Adrenal gland (tissue), 9 donors: ENCODE measurements at regions not wholly inside any gene's neighbourhood (a gene's known extent, or its start where the extent isn't known, plus 50 kb on each side); places are given as distances from the start of the nearest gene placed in this dataset.

ENCODE experiments used
- DNase-seq, 7 donors: peaks; one replicate each; pipeline ENCODE4 v3.0.0-alpha.2; 2019 to 2020
- H3K27ac ChIP-seq, 5 donors: fragments of 200-600 bp; sonication (generic) in 4 of 5; 1 replicate in 3 of 5; 2 replicates in 2 of 5; pipeline versions ENCODE4 v1.5.1 to v1.8.0; 2016 to 2020; ENCODE audit warnings: mild to moderate bottlenecking in 1 of 5
- H3K27me3 ChIP-seq: fragments of 200-600 bp; 2 replicates; pipeline ENCODE4 v1.8.0; 2021
- H3K36me3 ChIP-seq, 2 donors: fragments of 200-600 bp; replicated peaks in 1 of 2; 1 replicate in 1 of 2; 2 replicates in 1 of 2; pipeline versions ENCODE4 v1.5.1 to v1.8.0; 2018 to 2022
- H3K4me1 ChIP-seq, 2 donors: fragments of 200-600 bp; replicated peaks in 1 of 2; 1 replicate in 1 of 2; 2 replicates in 1 of 2; pipeline versions ENCODE4 v1.5.1 to v1.8.0; 2018 to 2021
- H3K4me3 ChIP-seq, 4 donors: fragments of 200-600 bp; sonication (generic) in 3 of 4; one replicate each; pipeline ENCODE4 v1.5.1; 2016 to 2018
- H3K9me3 ChIP-seq, 3 donors: fragments of 200-600 bp; sonication (generic) in 1 of 3; replicated peaks in 1 of 3; 1 replicate in 2 of 3; 2 replicates in 1 of 3; pipeline versions ENCODE4 v1.5.1 to v1.8.0; 2016 to 2021
- POLR2A ChIP-seq, 2 donors: fragments of 450-650 bp; IDR thresholded peaks; one replicate each; pipeline ENCODE4 v1.6.1; 2017; ENCODE audit warnings: antibody characterized with exemption in 2 of 2, mild to moderate bottlenecking in 2 of 2, moderate library complexity in 1 of 2
- WGBS, 4 donors: extraction: QIAGEN DNeasy Blood & Tissue Kit in 2 of 4; methylation state at CpG; one replicate each; pipeline versions ENCODE4 v1.1.5 to v1.1.7; 2013 to 2017; 5-methylcytosine and 5-hydroxymethylcytosine counted together
- intact Hi-C, 2 donors: fragments of 100-400 bp; cut with DNase I; formaldehyde crosslinking; loops; one replicate each; pipeline versions ENCODE4 v1.14.1 to v1.15.0; 2022 to 2023
- TF ChIP-seq, protein P1 (sequence below), 6 experiments: fragments of 450-650 bp in 4 of 6; fragments of 200-600 bp in 2 of 6; sonication (generic) in 1 of 6; IDR thresholded peaks; 1 replicate in 5 of 6; 2 replicates in 1 of 6; pipeline versions ENCODE4 v1.5.1 to v1.8.0; 2016 to 2021; ENCODE audit warnings: antibody characterized with exemption in 6 of 6, mild to moderate bottlenecking in 2 of 6, moderate library complexity in 1 of 6
- donor health status: healthy with polysubstance abuse.
- donor health status: Bipolar disorder and iron deficiency.
- donor health status: DM: yes; HTN: yes; CAD: no.
- donor health status: DM: no; HTN: no; CAD: no.
- donor health status: DM: no; HTN: no; CAD: no.

DNA sequence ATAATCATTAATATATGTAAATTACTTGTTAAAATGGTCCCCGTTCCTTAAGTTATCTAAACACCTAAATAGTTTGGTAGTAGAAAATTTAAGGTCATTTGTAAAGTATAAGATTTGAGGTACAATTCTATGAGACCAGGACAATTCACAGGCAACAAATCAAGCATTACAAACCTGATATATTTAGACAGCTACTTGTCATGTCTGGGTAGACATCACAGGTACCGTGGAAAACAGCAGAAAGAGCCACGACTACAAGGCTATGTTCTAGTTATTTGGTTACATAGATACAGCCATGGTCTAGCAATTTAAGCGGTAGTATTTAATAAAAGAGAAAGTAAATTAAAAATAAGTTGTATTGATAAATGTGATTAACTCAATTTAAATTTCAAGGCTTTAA lies 393.1 kb upstream of the ID4 start:
- intact Hi-C loops, result no loop called here
- Histone ChIP-seq H3K9me3 (no peaks in the 10 kb centered on the region), H3K4me3 (no peak overlapping the region), H3K27me3 (no peaks in the 10 kb centered on the region), H3K4me1 (no peaks in the 10 kb centered on the region), H3K36me3 (no peaks in the 10 kb centered on the region), H3K27ac (no peak overlapping the region)
- 54 to 64% (median 60%) methylated on average over 4 of the region's 4 CpGs for WGBS, 4 donors
- no peak for TF ChIP-seq POLR2A (IDR thresholded peaks at IDR 0.05)
- TF ChIP-seq, protein P1, sequence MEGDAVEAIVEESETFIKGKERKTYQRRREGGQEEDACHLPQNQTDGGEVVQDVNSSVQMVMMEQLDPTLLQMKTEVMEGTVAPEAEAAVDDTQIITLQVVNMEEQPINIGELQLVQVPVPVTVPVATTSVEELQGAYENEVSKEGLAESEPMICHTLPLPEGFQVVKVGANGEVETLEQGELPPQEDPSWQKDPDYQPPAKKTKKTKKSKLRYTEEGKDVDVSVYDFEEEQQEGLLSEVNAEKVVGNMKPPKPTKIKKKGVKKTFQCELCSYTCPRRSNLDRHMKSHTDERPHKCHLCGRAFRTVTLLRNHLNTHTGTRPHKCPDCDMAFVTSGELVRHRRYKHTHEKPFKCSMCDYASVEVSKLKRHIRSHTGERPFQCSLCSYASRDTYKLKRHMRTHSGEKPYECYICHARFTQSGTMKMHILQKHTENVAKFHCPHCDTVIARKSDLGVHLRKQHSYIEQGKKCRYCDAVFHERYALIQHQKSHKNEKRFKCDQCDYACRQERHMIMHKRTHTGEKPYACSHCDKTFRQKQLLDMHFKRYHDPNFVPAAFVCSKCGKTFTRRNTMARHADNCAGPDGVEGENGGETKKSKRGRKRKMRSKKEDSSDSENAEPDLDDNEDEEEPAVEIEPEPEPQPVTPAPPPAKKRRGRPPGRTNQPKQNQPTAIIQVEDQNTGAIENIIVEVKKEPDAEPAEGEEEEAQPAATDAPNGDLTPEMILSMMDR (IDR thresholded peaks at IDR 0.05), result no peak
- DNase-seq, result no peak

DNA sequence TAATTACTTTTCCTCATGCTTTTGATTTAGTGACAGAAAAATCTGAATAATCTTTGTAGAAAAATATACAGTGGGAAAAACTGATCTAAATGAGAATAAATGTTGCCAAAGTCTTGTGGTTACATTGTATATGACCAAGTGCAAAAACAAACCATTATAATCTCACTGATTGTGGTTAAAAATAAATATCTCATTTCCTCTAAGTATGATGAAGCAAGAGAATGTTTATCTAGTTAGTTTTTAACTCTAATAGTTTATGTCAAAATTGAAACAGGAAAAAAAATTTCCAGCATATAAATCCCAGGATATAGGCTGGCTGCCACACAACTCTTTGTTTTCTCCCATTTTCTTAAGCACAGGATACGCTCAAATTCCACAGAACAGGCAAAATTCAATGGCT lies 392.7 kb upstream of the ID4 start:
- H3K4me1 ChIP-seq, result no peaks in the 10 kb centered on the region
- no peaks in the 10 kb centered on the region for H3K27me3 ChIP-seq
- H3K9me3 ChIP-seq, result no peaks in the 10 kb centered on the region
- H3K27ac ChIP-seq, result no peak overlapping the region
- no peak for DNase-seq
- H3K36me3 ChIP-seq, result no peaks in the 10 kb centered on the region
- intact Hi-C loops, result no loop called here
- no peak overlapping the region for H3K4me3 ChIP-seq
- TF ChIP-seq, protein P1 (IDR thresholded peaks at IDR 0.05), result no peak
- no peak for TF ChIP-seq POLR2A (IDR thresholded peaks at IDR 0.05)
- 61 to 89% (median 78%) methylated on average over 1 of the region's 1 CpG for WGBS, 4 donors

DNA sequence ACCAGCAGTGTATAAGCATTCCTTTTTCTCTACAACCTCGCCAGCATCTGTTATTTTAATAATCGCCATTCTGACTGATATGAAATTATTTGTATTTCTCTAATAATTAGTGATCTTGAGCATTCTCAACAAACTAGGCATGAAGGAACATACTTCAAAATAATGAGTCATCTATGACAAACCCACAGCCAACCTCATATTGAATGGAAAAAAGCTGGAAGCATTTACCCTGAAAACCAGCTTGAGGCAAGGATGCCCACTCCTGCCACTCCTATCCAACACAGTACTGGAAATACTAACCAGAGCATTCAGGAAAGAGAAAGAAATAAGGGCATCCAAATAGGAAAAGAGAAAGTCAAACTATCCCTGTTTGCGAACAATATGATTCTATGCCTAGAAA lies 390.6 kb upstream of the ID4 start:
- no peaks in the 10 kb centered on the region for H3K9me3 ChIP-seq
- no peak for TF ChIP-seq POLR2A (IDR thresholded peaks at IDR 0.05)
- TF ChIP-seq, protein P1 (IDR thresholded peaks at IDR 0.05), result no peak
- no peaks in the 10 kb centered on the region for H3K36me3 ChIP-seq
- H3K27me3 ChIP-seq, result no peaks in the 10 kb centered on the region
- intact Hi-C loops, result no loop called here
- DNase-seq, result no peak
- no peak overlapping the region for H3K4me3 ChIP-seq
- no peak overlapping the region for H3K27ac ChIP-seq
- no peaks in the 10 kb centered on the region for H3K4me1 ChIP-seq
- 71 to 95% (median 90%) methylated on average over 3 of the region's 3 CpGs for WGBS, 4 donors

DNA sequence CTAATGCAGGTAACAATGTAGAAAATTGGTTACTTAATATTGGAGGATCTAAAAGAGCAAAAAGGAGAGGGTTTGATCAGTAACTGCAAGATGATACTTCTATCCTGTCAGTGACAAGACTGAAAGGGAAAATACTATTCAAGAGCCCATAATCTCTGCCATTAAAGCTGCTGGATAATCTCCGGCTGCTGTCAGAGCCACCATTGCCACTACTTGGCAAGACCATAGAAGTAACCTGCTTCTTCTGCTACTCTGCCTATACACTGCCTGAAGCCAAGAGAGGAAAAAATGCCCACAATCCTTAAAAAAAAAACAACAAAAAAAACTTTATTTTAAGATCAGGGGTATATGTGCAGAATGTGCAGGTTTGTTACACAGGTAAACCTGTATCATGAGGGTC lies 386.5 kb upstream of the ID4 start:
- no peak for DNase-seq
- 88 to 95% (median 89%) methylated on average over 1 of the region's 1 CpG for WGBS, 4 donors
- Histone ChIP-seq H3K27me3 (no peaks in the 10 kb centered on the region), H3K4me3 (no peak overlapping the region), H3K4me1 (no peaks in the 10 kb centered on the region), H3K36me3 (no peaks in the 10 kb centered on the region), H3K9me3 (no peaks in the 10 kb centered on the region), H3K27ac (no peak overlapping the region)
- TF ChIP-seq, protein P1 (IDR thresholded peaks at IDR 0.05), result no peak
- no peak for TF ChIP-seq POLR2A (IDR thresholded peaks at IDR 0.05)
- intact Hi-C loops, result no loop called here
